ENCODE measurements at regions not wholly inside any gene's neighbourhood (a gene's known extent, or its start where the extent isn't known, plus 50 kb on each side); places are given as distances from the start of the nearest gene placed in this dataset.

GRCh38 chr4:97121493-97121892, 1021.8 kb downstream of the STPG2 start:
- H3K36me3 ChIP-seq (ENCODE audit: control insufficient read depth in 1 of 2, insufficient read depth in 2 of 2, low read length in 2 of 2): no peaks in the 10 kb centered on the region
- H4K20me1 ChIP-seq (ENCODE audit: insufficient read depth): no peaks in the 10 kb centered on the region
- no peak overlapping the region for H2AFZ ChIP-seq (ENCODE audit: low read depth, low read length, poor library complexity, severe bottlenecking)
- ChIA-PET CTCF (no interaction called here), POLR2A (no interaction called here), RAD21 (ENCODE audit: low non-redundant PET in 1 of 2, low total read pairs in 2 of 2, uncharacterized antibody in 2 of 2, unreplicated experiment in 2 of 2) (no interaction called here)
- H3K79me2 ChIP-seq (ENCODE audit: insufficient read depth, low read length): no peaks in the 10 kb centered on the region
- H3K27me3 ChIP-seq (ENCODE audit: insufficient read depth, low read length): no peaks in the 10 kb centered on the region
- H3K9me3 ChIP-seq (ENCODE audit: control insufficient read depth in 1 of 2, insufficient read depth in 1 of 2, low read depth in 1 of 2, low read length in 2 of 2): no peaks in the 10 kb centered on the region
- DNase-seq (ENCODE audit: low read depth, low spot score) (no peak), ATAC-seq (no peak)
- no peaks in the 10 kb centered on the region for H3K9me2 ChIP-seq (ENCODE audit: insufficient read depth)
- H3K9ac ChIP-seq (ENCODE audit: low read length): no peak overlapping the region
- TF ChIP-seq REST (IDR thresholded peaks at IDR 0.05; ENCODE audit: low read depth): no peak
- TF ChIP-seq EZH2 (IDR thresholded peaks at IDR 0.05): no peak
- TF ChIP-seq CEBPB (IDR thresholded peaks at IDR 0.05; ENCODE audit: low read depth): no peak
- TF ChIP-seq SRF (IDR thresholded peaks at IDR 0.05; ENCODE audit: low read depth): no peak
- no peak overlapping the region for H3K27ac ChIP-seq (ENCODE audit: low read depth, low read length)
- no peaks in the 10 kb centered on the region for H3K4me1 ChIP-seq (ENCODE audit: control insufficient read depth in 1 of 2, insufficient read depth in 2 of 2, low read length in 2 of 2)
- H3K4me2 ChIP-seq (ENCODE audit: low read length): no peak overlapping the region
- no peak overlapping the region for H3K4me3 ChIP-seq (replicated peaks in 1 of 2; ENCODE audit: low read depth in 1 of 2, low read length in 2 of 2)
- no TSS peak for BruUV-seq (replicated peaks)
- intact Hi-C loops (cut with micrococcal nuclease): no loop called here

GRCh38 chr4:97123573-97123972, 1019.7 kb downstream of the STPG2 start:
- no peaks in the 10 kb centered on the region for H4K20me1 ChIP-seq (ENCODE audit: insufficient read depth)
- no TSS peak for BruUV-seq (replicated peaks)
- no peak overlapping the region for H3K27ac ChIP-seq (ENCODE audit: low read depth, low read length)
- intact Hi-C loops (cut with micrococcal nuclease): no loop called here
- no peak overlapping the region for H2AFZ ChIP-seq (ENCODE audit: low read depth, low read length, poor library complexity, severe bottlenecking)
- H3K27me3 ChIP-seq (ENCODE audit: insufficient read depth, low read length): no peaks in the 10 kb centered on the region
- ATAC-seq (no peak), DNase-seq (ENCODE audit: low read depth, low spot score) (no peak)
- POLR2A ChIA-PET: no interaction called here
- H3K9ac ChIP-seq (ENCODE audit: low read length): no peak overlapping the region
- CTCF ChIA-PET: no interaction called here
- H3K4me3 ChIP-seq (replicated peaks in 1 of 2; ENCODE audit: low read depth in 1 of 2, low read length in 2 of 2): no peak overlapping the region
- no peaks in the 10 kb centered on the region for H3K9me3 ChIP-seq (ENCODE audit: control insufficient read depth in 1 of 2, insufficient read depth in 1 of 2, low read depth in 1 of 2, low read length in 2 of 2)
- no peaks in the 10 kb centered on the region for H3K36me3 ChIP-seq (ENCODE audit: control insufficient read depth in 1 of 2, insufficient read depth in 2 of 2, low read length in 2 of 2)
- H3K4me1 ChIP-seq (ENCODE audit: control insufficient read depth in 1 of 2, insufficient read depth in 2 of 2, low read length in 2 of 2): no peaks in the 10 kb centered on the region
- no peaks in the 10 kb centered on the region for H3K9me2 ChIP-seq (ENCODE audit: insufficient read depth)
- no peak overlapping the region for H3K4me2 ChIP-seq (ENCODE audit: low read length)
- RAD21 ChIA-PET (ENCODE audit: low non-redundant PET in 1 of 2, low total read pairs in 2 of 2, uncharacterized antibody in 2 of 2, unreplicated experiment in 2 of 2): no interaction called here
- no peaks in the 10 kb centered on the region for H3K79me2 ChIP-seq (ENCODE audit: insufficient read depth, low read length)
- no peak for TF ChIP-seq SRF (IDR thresholded peaks at IDR 0.05; ENCODE audit: low read depth)
- no peak for TF ChIP-seq SP1 (IDR thresholded peaks at IDR 0.05; ENCODE audit: low read depth)
- TF ChIP-seq POLR2AphosphoS5 (IDR thresholded peaks at IDR 0.05; ENCODE audit: low read depth, low read length): no peak
- no peak for TF ChIP-seq JUND (IDR thresholded peaks at IDR 0.05)
- no peak for TF ChIP-seq ZFX (IDR thresholded peaks at IDR 0.05)
- TF ChIP-seq POLR2A (IDR thresholded peaks at IDR 0.05; ENCODE audit: borderline replicate concordance, extremely low read depth, insufficient read depth, insufficient read length): no peak
- TF ChIP-seq ATF3 (IDR thresholded peaks at IDR 0.05): no peak
- no peak for TF ChIP-seq ZNF274 (IDR thresholded peaks at IDR 0.05; ENCODE audit: low read depth, low read length)
- TF ChIP-seq EZH2phosphoT487 (IDR thresholded peaks at IDR 0.05; ENCODE audit: borderline replicate concordance): no peak
- no peak for TF ChIP-seq YY1 (IDR thresholded peaks at IDR 0.05; ENCODE audit: extremely low read depth, insufficient replicate concordance, low read depth, low read length)
- TF ChIP-seq ELF1 (IDR thresholded peaks at IDR 0.05; ENCODE audit: borderline replicate concordance, low read depth): no peak
- TF ChIP-seq CTCF (IDR thresholded peaks at IDR 0.05 in 2 of 3, conservative IDR thresholded peaks at IDR 0.05 in 1 of 3; ENCODE audit: borderline replicate concordance in 1 of 3, insufficient read depth in 1 of 3, low read depth in 2 of 3, low read length in 2 of 3): no peak
- TF ChIP-seq CEBPB (IDR thresholded peaks at IDR 0.05; ENCODE audit: low read depth): no peak
- no peak for TF ChIP-seq EZH2 (IDR thresholded peaks at IDR 0.05)
- TF ChIP-seq, protein P1, sequence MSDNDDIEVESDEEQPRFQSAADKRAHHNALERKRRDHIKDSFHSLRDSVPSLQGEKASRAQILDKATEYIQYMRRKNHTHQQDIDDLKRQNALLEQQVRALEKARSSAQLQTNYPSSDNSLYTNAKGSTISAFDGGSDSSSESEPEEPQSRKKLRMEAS (IDR thresholded peaks at IDR 0.05): no peak
- no peak for TF ChIP-seq FOSL1 (IDR thresholded peaks at IDR 0.05; ENCODE audit: low read depth)
- no peak for TF ChIP-seq RAD21 (IDR thresholded peaks at IDR 0.05; ENCODE audit: low read depth)
